ENCODE measurements at regions not wholly inside any gene's neighbourhood (a gene's known extent, or its start where the extent isn't known, plus 50 kb on each side); places are given as distances from the start of the nearest gene placed in this dataset.

DNA sequence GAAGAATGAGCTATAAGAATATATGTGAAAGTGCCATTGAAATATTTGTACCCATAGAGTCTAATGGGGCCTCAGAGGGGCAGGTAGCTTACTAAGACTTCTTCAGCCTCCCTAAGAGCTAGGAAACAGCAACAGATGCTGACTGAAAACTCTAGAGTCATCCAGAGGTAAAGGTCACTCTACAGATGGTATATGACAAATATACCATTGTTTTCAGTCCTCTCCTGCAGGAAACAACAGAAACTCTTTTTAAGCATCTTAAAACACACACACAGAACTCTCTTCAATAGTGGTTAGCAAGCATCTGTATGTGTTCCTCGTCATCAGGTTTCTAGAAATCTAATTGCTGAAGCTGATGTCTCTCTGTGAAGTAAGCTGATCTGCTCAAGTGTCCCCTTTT, 313.8 kb upstream of the GATB start:
- TF ChIP-seq, protein P1, sequence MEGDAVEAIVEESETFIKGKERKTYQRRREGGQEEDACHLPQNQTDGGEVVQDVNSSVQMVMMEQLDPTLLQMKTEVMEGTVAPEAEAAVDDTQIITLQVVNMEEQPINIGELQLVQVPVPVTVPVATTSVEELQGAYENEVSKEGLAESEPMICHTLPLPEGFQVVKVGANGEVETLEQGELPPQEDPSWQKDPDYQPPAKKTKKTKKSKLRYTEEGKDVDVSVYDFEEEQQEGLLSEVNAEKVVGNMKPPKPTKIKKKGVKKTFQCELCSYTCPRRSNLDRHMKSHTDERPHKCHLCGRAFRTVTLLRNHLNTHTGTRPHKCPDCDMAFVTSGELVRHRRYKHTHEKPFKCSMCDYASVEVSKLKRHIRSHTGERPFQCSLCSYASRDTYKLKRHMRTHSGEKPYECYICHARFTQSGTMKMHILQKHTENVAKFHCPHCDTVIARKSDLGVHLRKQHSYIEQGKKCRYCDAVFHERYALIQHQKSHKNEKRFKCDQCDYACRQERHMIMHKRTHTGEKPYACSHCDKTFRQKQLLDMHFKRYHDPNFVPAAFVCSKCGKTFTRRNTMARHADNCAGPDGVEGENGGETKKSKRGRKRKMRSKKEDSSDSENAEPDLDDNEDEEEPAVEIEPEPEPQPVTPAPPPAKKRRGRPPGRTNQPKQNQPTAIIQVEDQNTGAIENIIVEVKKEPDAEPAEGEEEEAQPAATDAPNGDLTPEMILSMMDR (IDR thresholded peaks at IDR 0.05; ENCODE audit: low read depth, low read length, poor library complexity, severe bottlenecking) = no peak
- TF ChIP-seq EZH2phosphoT487 (IDR thresholded peaks at IDR 0.05; ENCODE audit: borderline replicate concordance, low read length) = no peak

Measured in DOHH2 (cell line).